H1 (cell line): ENCODE measurements at regions not wholly inside any gene's neighbourhood (a gene's known extent, or its start where the extent isn't known, plus 50 kb on each side); places are given as distances from the start of the nearest gene placed in this dataset.

Experiments
- BCL11A ChIP-seq, 2 experiments: IDR thresholded peaks; one replicate each; pipeline ENCODE4 v1.6.1; 2011; ENCODE audit warnings: low read depth in 2 of 2, low read length in 2 of 2, mild to moderate bottlenecking in 2 of 2
- MAFK ChIP-seq: IDR thresholded peaks from 2 replicates; pipeline ENCODE4 v1.6.1; 2012; ENCODE audit warnings: low read depth, mild to moderate bottlenecking, improper control_type of control experiment, low read length
- POLR2AphosphoS5 ChIP-seq: IDR thresholded peaks from 2 replicates; pipeline ENCODE4 v1.6.1; 2011; ENCODE audit warnings: low read depth, low read length
- TF ChIP-seq, protein P1 (sequence below): IDR thresholded peaks from 2 replicates; pipeline ENCODE4 v1.6.1; 2012; ENCODE audit warnings: inconsistent platforms

DNA sequence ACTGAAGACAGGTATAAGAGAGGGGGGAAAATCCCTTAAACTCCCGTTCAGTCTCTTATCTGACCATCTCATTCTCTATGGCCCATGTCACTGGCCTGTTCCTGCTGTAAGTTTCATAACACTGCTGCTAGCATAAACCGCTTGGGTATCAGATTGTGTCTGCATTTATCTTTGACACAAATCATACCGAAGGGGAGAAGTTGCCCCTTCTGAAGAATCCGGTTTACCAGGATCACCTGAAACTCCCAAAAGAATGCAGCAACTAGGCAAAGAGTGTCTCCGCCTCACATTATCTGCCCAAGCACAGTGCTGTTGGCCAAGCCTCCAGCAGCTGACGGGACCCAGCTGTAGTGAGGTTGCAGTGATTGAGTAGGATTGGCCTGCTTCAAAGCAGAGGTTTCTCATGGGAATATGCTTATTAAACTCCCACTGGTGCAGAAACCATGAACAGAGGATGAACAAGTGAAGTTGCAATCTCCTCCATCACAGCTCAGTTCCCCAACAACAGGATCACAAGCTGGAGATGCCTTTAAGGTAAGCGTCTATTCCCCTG, 71.3 kb upstream of the PUDP start (continued):
- TF ChIP-seq, protein P1, sequence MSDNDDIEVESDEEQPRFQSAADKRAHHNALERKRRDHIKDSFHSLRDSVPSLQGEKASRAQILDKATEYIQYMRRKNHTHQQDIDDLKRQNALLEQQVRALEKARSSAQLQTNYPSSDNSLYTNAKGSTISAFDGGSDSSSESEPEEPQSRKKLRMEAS = no peak
- TF ChIP-seq MAFK (no peak), POLR2AphosphoS5 (no peak), BCL11A (IDR thresholded peaks at IDR 0.05; ENCODE audit: low read depth in 2 of 2, low read length in 2 of 2) (no peak)
- TF ChIP-seq, all 59 proteins: peak for 0
